WTC11 (cell line): ENCODE measurements at regions not wholly inside any gene's neighbourhood (a gene's known extent, or its start where the extent isn't known, plus 50 kb on each side); places are given as distances from the start of the nearest gene placed in this dataset.

Experiments
- ATAC-seq: fragments of 200-7000 bp; cut with Tn5 transposase; 2 replicates; pipeline ENCODE4 v1.10.0; 2021; ENCODE audit warnings: mild to moderate bottlenecking, moderate library complexity
- CTCF ChIA-PET: fragments of 300-600 bp; sonication (Branson Sonifier 250); formaldehyde crosslinking; loops from one replicate; lab custom pipeline; 2021; ENCODE audit warnings: antibody characterized with exemption; lab: Charles Lee
- POLR2A ChIA-PET: fragments of 350-600 bp; sonication (Branson Sonifier 250); formaldehyde crosslinking; loops from one replicate; lab custom pipeline; 2021; ENCODE audit warnings: antibody characterized with exemption; lab: Charles Lee
- DNase-seq: peaks from one replicate; pipeline ENCODE4 v3.0.0; 2021; ENCODE audit warnings: low spot score
- H3K27ac Mint-ChIP-seq: 2 replicates; pipeline ENCODE4 v1.8.0; 2021; ENCODE audit warnings: mixed read lengths
- H3K27me3 Mint-ChIP-seq: 2 replicates; pipeline ENCODE4 v1.8.0; 2021; ENCODE audit warnings: low read depth, mild to moderate bottlenecking, moderate library complexity, mixed read lengths
- H3K36me3 Mint-ChIP-seq: 2 replicates; pipeline ENCODE4 v1.8.0; 2021; ENCODE audit warnings: mixed read lengths
- H3K4me1 Mint-ChIP-seq: 2 replicates; pipeline ENCODE4 v1.8.0; 2022; ENCODE audit warnings: mixed read lengths
- H3K4me3 Mint-ChIP-seq: 2 replicates; pipeline ENCODE4 v1.8.0; 2021; ENCODE audit warnings: mild to moderate bottlenecking, moderate library complexity, mixed read lengths
- H3K9me3 Mint-ChIP-seq: 2 replicates; pipeline ENCODE4 v1.8.0; 2021; ENCODE audit warnings: mixed read lengths
- ATF6 ChIP-seq: sonication (generic); formaldehyde crosslinking; IDR thresholded peaks from 2 replicates; pipeline ENCODE4 v1.8.1; 2023; ENCODE audit warnings: mild to moderate bottlenecking, missing genetic modification reagents
- CDX4 ChIP-seq: fragments of 250-450 bp; sonication (Bioruptor Pico); IDR thresholded peaks from 2 replicates; pipeline ENCODE4 v1.9.0; 2021; ENCODE audit warnings: moderate library complexity, mild to moderate bottlenecking, inconsistent platforms, borderline replicate concordance
- E2F4 ChIP-seq: sonication (generic); formaldehyde crosslinking; IDR thresholded peaks from 2 replicates; pipeline ENCODE4 v1.8.1; 2022; ENCODE audit warnings: low read depth, mild to moderate bottlenecking, moderate library complexity, missing genetic modification reagents, borderline replicate concordance
- E2F5 ChIP-seq: sonication (generic); formaldehyde crosslinking; IDR thresholded peaks from 2 replicates; pipeline ENCODE4 v1.8.1; 2022; ENCODE audit warnings: mild to moderate bottlenecking, moderate library complexity, missing genetic modification reagents
- ESRRA ChIP-seq: sonication (generic); formaldehyde crosslinking; IDR thresholded peaks from 2 replicates; pipeline ENCODE4 v1.8.1; 2022; ENCODE audit warnings: mild to moderate bottlenecking, missing genetic modification reagents, borderline replicate concordance
- FOXJ3 ChIP-seq: sonication (generic); formaldehyde crosslinking; IDR thresholded peaks from 2 replicates; pipeline ENCODE4 v1.9.0; 2021; ENCODE audit warnings: missing genetic modification reagents, mild to moderate bottlenecking, borderline replicate concordance
- GABPB1 ChIP-seq: sonication (generic); formaldehyde crosslinking; IDR thresholded peaks from 2 replicates; pipeline ENCODE4 v1.8.1; 2023; ENCODE audit warnings: mild to moderate bottlenecking, missing genetic modification reagents
- GRHL2 ChIP-seq: fragments of 250-450 bp; sonication (Bioruptor Pico); IDR thresholded peaks from 2 replicates; pipeline ENCODE4 v1.8.0; 2022; ENCODE audit warnings: mild to moderate bottlenecking, moderate library complexity; ENCODE audit not compliant: insufficient replicate concordance, severe bottlenecking
- HMGA2 ChIP-seq: fragments of 250-450 bp; sonication (Bioruptor Pico); IDR thresholded peaks from 2 replicates; pipeline ENCODE4 v1.4.0; 2021; ENCODE audit warnings: mild to moderate bottlenecking, moderate library complexity
- NFE2L1 ChIP-seq: sonication (generic); formaldehyde crosslinking; IDR thresholded peaks from 2 replicates; pipeline ENCODE4 v1.8.1; 2023; ENCODE audit warnings: missing genetic modification reagents
- SP1 ChIP-seq: sonication (generic); formaldehyde crosslinking; conservative IDR thresholded peaks from 2 replicates; pipeline ENCODE4 v1.8.1; 2022; ENCODE audit warnings: missing genetic modification reagents
- ZNF121 ChIP-seq: sonication (generic); formaldehyde crosslinking; IDR thresholded peaks from 2 replicates; pipeline ENCODE4 v1.8.0; 2023; ENCODE audit warnings: missing genetic modification reagents
- ZNF317 ChIP-seq: sonication (generic); formaldehyde crosslinking; IDR thresholded peaks from 2 replicates; pipeline ENCODE4 v1.8.1; 2023; ENCODE audit warnings: low read depth, mild to moderate bottlenecking, moderate library complexity, missing genetic modification reagents, borderline replicate concordance
- TF ChIP-seq, protein P1 (sequence below): sonication (generic); formaldehyde crosslinking; IDR thresholded peaks from 2 replicates; pipeline ENCODE4 v1.8.0; 2022; ENCODE audit warnings: mild to moderate bottlenecking, missing genetic modification reagents
- TF ChIP-seq, protein P2 (sequence below): fragments of 250-450 bp; sonication (Bioruptor Pico); IDR thresholded peaks from 2 replicates; pipeline ENCODE4 v1.9.0; 2021; ENCODE audit warnings: mild to moderate bottlenecking
- TF ChIP-seq, protein P3 (sequence below): fragments of 250-450 bp; sonication (Bioruptor Pico); IDR thresholded peaks from 2 replicates; pipeline ENCODE4 v1.9.0; 2021; ENCODE audit warnings: mild to moderate bottlenecking, borderline replicate concordance
- TF ChIP-seq, protein P4 (sequence below): sonication (generic); formaldehyde crosslinking; IDR thresholded peaks from 2 replicates; pipeline ENCODE4 v1.8.0; 2022; ENCODE audit warnings: mild to moderate bottlenecking, missing genetic modification reagents
- TF ChIP-seq, protein P5 (sequence below): sonication (generic); formaldehyde crosslinking; IDR thresholded peaks from 2 replicates; pipeline ENCODE4 v1.8.1; 2023; ENCODE audit warnings: mild to moderate bottlenecking, moderate library complexity, missing genetic modification reagents

- TF ChIP-seq ZNF121 (CRISPR knock-in tag) (no peak), ATF6 (no peak)
These were observed 124.5 kb upstream of the TLE4 start (continued) for GRCh38 chr9:79447308-79447605.

- no peak for TF ChIP-seq FOXJ3 (CRISPR knock-in tag)
- no peak for TF ChIP-seq NFE2L1 (CRISPR knock-in tag)
- TF ChIP-seq, protein P1, sequence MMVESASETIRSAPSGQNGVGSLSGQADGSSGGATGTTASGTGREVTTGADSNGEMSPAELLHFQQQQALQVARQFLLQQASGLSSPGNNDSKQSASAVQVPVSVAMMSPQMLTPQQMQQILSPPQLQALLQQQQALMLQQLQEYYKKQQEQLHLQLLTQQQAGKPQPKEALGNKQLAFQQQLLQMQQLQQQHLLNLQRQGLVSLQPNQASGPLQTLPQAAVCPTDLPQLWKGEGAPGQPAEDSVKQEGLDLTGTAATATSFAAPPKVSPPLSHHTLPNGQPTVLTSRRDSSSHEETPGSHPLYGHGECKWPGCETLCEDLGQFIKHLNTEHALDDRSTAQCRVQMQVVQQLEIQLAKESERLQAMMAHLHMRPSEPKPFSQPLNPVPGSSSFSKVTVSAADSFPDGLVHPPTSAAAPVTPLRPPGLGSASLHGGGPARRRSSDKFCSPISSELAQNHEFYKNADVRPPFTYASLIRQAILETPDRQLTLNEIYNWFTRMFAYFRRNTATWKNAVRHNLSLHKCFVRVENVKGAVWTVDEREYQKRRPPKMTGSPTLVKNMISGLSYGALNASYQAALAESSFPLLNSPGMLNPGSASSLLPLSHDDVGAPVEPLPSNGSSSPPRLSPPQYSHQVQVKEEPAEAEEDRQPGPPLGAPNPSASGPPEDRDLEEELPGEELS (CRISPR knock-in tag), result no peak
- TF ChIP-seq ZNF317 (CRISPR knock-in tag), result no peak
- no peak for TF ChIP-seq ZNF121 (CRISPR knock-in tag)
- TF ChIP-seq SP1 (CRISPR knock-in tag), result no peak
- no peak for TF ChIP-seq ATF6
- no peak for TF ChIP-seq E2F5 (CRISPR knock-in tag)
- TF ChIP-seq, protein P2, sequence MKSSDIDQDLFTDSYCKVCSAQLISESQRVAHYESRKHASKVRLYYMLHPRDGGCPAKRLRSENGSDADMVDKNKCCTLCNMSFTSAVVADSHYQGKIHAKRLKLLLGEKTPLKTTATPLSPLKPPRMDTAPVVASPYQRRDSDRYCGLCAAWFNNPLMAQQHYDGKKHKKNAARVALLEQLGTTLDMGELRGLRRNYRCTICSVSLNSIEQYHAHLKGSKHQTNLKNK (CRISPR knock-in tag), result no peak
- no peak for TF ChIP-seq GABPB1 (CRISPR knock-in tag)
- no peak for TF ChIP-seq ESRRA (CRISPR knock-in tag)
- no peak for TF ChIP-seq HMGA2 (CRISPR knock-in tag)
- no peak for TF ChIP-seq E2F4
- Mint-ChIP-seq H3K4me1 (peaks cover 8% of the 10 kb centered on the region), H3K4me3 (no peak overlapping the region), H3K27ac (no peak overlapping the region), H3K9me3 (peaks cover 12% of the 10 kb centered on the region), H3K27me3 (no peaks in the 10 kb centered on the region; the same call in 1 of the 2 replicates), H3K36me3 (peaks cover 3% of the 10 kb centered on the region)
- ChIA-PET CTCF (no interaction called here), POLR2A (no interaction called here)
- ATAC-seq (peak; percentile 30; the same call in 1 of the 2 replicates), DNase-seq (no peak)
These were observed 124.0 kb upstream of the TLE4 start for GRCh38 chr9:79447762-79448161.

DNA sequence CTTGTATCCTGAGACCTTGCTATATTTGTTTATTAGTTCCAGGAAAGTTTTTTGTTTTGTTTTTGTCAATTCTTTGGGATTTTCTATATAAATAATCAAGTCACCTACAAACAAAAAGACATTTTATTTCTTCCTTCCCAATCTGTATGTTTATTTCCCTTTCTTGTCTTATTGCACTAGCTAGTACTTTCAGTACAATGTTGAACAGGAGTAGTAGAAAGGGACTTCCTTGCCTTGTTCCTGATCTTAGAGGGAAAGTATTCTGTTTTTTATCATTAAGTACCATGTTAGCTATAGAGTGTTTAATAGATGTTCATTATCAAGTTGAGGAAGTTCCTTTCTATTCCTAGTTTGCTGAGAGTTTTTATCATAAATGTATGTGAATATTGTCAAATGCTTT lies 119.5 kb upstream of the TLE4 start:
- H3K36me3 Mint-ChIP-seq, result peaks cover 3% of the 10 kb centered on the region
- TF ChIP-seq, protein P3, sequence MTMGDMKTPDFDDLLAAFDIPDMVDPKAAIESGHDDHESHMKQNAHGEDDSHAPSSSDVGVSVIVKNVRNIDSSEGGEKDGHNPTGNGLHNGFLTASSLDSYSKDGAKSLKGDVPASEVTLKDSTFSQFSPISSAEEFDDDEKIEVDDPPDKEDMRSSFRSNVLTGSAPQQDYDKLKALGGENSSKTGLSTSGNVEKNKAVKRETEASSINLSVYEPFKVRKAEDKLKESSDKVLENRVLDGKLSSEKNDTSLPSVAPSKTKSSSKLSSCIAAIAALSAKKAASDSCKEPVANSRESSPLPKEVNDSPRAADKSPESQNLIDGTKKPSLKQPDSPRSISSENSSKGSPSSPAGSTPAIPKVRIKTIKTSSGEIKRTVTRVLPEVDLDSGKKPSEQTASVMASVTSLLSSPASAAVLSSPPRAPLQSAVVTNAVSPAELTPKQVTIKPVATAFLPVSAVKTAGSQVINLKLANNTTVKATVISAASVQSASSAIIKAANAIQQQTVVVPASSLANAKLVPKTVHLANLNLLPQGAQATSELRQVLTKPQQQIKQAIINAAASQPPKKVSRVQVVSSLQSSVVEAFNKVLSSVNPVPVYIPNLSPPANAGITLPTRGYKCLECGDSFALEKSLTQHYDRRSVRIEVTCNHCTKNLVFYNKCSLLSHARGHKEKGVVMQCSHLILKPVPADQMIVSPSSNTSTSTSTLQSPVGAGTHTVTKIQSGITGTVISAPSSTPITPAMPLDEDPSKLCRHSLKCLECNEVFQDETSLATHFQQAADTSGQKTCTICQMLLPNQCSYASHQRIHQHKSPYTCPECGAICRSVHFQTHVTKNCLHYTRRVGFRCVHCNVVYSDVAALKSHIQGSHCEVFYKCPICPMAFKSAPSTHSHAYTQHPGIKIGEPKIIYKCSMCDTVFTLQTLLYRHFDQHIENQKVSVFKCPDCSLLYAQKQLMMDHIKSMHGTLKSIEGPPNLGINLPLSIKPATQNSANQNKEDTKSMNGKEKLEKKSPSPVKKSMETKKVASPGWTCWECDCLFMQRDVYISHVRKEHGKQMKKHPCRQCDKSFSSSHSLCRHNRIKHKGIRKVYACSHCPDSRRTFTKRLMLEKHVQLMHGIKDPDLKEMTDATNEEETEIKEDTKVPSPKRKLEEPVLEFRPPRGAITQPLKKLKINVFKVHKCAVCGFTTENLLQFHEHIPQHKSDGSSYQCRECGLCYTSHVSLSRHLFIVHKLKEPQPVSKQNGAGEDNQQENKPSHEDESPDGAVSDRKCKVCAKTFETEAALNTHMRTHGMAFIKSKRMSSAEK, result no peak
- TF ChIP-seq CDX4 (CRISPR knock-in tag) (no peak), GRHL2 (CRISPR knock-in tag) (no peak)
- TF ChIP-seq, protein P4, sequence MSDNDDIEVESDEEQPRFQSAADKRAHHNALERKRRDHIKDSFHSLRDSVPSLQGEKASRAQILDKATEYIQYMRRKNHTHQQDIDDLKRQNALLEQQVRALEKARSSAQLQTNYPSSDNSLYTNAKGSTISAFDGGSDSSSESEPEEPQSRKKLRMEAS (CRISPR knock-in tag), result no peak
- TF ChIP-seq, protein P5, sequence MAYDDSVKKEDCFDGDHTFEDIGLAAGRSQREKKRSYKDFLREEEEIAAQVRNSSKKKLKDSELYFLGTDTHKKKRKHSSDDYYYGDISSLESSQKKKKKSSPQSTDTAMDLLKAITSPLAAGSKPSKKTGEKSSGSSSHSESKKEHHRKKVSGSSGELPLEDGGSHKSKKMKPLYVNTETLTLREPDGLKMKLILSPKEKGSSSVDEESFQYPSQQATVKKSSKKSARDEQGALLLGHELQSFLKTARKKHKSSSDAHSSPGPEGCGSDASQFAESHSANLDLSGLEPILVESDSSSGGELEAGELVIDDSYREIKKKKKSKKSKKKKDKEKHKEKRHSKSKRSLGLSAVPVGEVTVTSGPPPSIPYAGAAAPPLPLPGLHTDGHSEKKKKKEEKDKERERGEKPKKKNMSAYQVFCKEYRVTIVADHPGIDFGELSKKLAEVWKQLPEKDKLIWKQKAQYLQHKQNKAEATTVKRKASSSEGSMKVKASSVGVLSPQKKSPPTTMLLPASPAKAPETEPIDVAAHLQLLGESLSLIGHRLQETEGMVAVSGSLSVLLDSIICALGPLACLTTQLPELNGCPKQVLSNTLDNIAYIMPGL (CRISPR knock-in tag), result no peak
- no peak overlapping the region for H3K4me3 Mint-ChIP-seq
- no peak overlapping the region for H3K27ac Mint-ChIP-seq
- ChIA-PET POLR2A (no interaction called here), CTCF (no interaction called here)
- peaks cover 21% of the 10 kb centered on the region for H3K9me3 Mint-ChIP-seq
- peaks cover 8% of the 10 kb centered on the region for H3K4me1 Mint-ChIP-seq
- no peaks in the 10 kb centered on the region for H3K27me3 Mint-ChIP-seq
- DNase-seq (no peak), ATAC-seq (no peak)
